H1 (cell line): ENCODE measurements at regions not wholly inside any gene's neighbourhood (a gene's known extent, or its start where the extent isn't known, plus 50 kb on each side); places are given as distances from the start of the nearest gene placed in this dataset.

Experiments
- CTCF ChIA-PET: fragments of 300-600 bp; sonication (Branson Sonifier 250); formaldehyde crosslinking; loops from one replicate; lab custom pipeline; 2021; ENCODE audit not compliant: partially characterized antibody; lab: Charles Lee
- POLR2A ChIA-PET: fragments of 300-600 bp; sonication (Branson Sonifier 250); formaldehyde crosslinking; loops from one replicate; lab custom pipeline; 2021; ENCODE audit warnings: inconsistent platforms; ENCODE audit not compliant: partially characterized antibody; lab: Charles Lee
- DNase-seq, 2 experiments: peaks; one replicate each; pipeline versions ENCODE4 v3.0.0 to v3.0.0-alpha.2; 2010 to 2022; ENCODE audit warnings: low spot score in 2 of 2, low read depth in 1 of 2, mixed read lengths in 1 of 2
- FAIRE-seq: peaks from 2 replicates; lab custom pipeline; 2011; peaks lifted over from hg19 to GRCh38; lab: Jason Lieb, UNC
- H2AFZ ChIP-seq: 2 replicates; pipeline ENCODE4 v1.8.1; 2012; ENCODE audit warnings: low read length, inconsistent platforms
- H2AK5ac ChIP-seq: 2 replicates; pipeline ENCODE4 v1.6.1; 2013; ENCODE audit warnings: low read depth, low read length
- H2BK120ac ChIP-seq: replicated peaks from 2 replicates; pipeline ENCODE3; 2013; ENCODE audit warnings: low read depth, low read length, inconsistent platforms
- H2BK12ac ChIP-seq: 2 replicates; pipeline ENCODE4 v1.6.1; 2013; ENCODE audit warnings: low read depth, low read length
- H2BK15ac ChIP-seq: 2 replicates; pipeline ENCODE4 v1.6.1; 2013; ENCODE audit warnings: low read length
- H2BK20ac ChIP-seq: 2 replicates; pipeline ENCODE4 v1.6.1; 2013; ENCODE audit warnings: low read length
- H2BK5ac ChIP-seq: 2 replicates; pipeline ENCODE4 v1.6.1; 2013; ENCODE audit warnings: low read depth, low read length
- H3K14ac ChIP-seq: 2 replicates; pipeline ENCODE4 v1.6.1; 2013; ENCODE audit warnings: inconsistent platforms; ENCODE audit not compliant: insufficient read length
- H3K18ac ChIP-seq: 2 replicates; pipeline ENCODE4 v1.6.1; 2013; ENCODE audit warnings: low read length; ENCODE audit errors: extremely low read depth
- H3K23ac ChIP-seq: 2 replicates; pipeline ENCODE4 v1.6.1; 2013; ENCODE audit warnings: inconsistent platforms; ENCODE audit not compliant: insufficient read length
- H3K23me2 ChIP-seq: 2 replicates; pipeline ENCODE4 v1.6.1; 2013; ENCODE audit warnings: low read depth, low read length
- H3K27ac ChIP-seq: 2 replicates; pipeline ENCODE4 v1.6.1; 2011; ENCODE audit warnings: low read depth, low read length, inconsistent platforms
- H3K27me3 ChIP-seq, 4 experiments: replicated peaks in 1 of 4; 1 replicate in 1 of 4; 2 replicates in 3 of 4; pipeline versions ENCODE4 v1.6.1 to v1.8.1; 2011 to 2013; ENCODE audit warnings: low read length in 3 of 4, mild to moderate bottlenecking in 3 of 4, inconsistent platforms in 2 of 4, mixed read lengths in 2 of 4, moderate library complexity in 1 of 4; ENCODE audit not compliant: control insufficient read depth in 3 of 4, insufficient read depth in 3 of 4; ENCODE audit errors: extremely low read depth in 1 of 4
- H3K36me3 ChIP-seq, 4 experiments: 2 replicates each; pipeline versions ENCODE4 v1.6.1 to v1.8.1; 2011 to 2013; ENCODE audit warnings: mild to moderate bottlenecking in 4 of 4, low read length in 3 of 4, moderate library complexity in 2 of 4, control low read depth in 1 of 4, inconsistent platforms in 1 of 4; ENCODE audit not compliant: insufficient read depth in 4 of 4, control insufficient read depth in 2 of 4
- H3K4ac ChIP-seq: replicated peaks from 2 replicates; pipeline ENCODE3; 2013; ENCODE audit warnings: low read length, low read depth, mixed read lengths, inconsistent platforms; ENCODE audit not compliant: insufficient read length
- H3K4me1 ChIP-seq, 4 experiments: replicated peaks in 1 of 4; 1 replicate in 1 of 4; 2 replicates in 3 of 4; pipeline versions ENCODE4 v1.6.1 to v1.8.1; 2011 to 2013; ENCODE audit warnings: low read length in 3 of 4, inconsistent platforms in 2 of 4, mixed read lengths in 1 of 4; ENCODE audit not compliant: insufficient read depth in 4 of 4, control insufficient read depth in 3 of 4
- H3K4me2 ChIP-seq, 2 experiments: 2 replicates each; pipeline versions ENCODE4 v1.6.1 to v1.8.1; 2011 to 2013; ENCODE audit warnings: low read depth in 2 of 2, low read length in 2 of 2, control low read depth in 1 of 2, inconsistent platforms in 1 of 2, mild to moderate bottlenecking in 1 of 2; ENCODE audit not compliant: insufficient read depth in 1 of 2
- H3K4me3 ChIP-seq, 4 experiments: fragments of 200-600, 300-600 bp in 1 of 4; sonication (generic), shearing (Covaris generic), sonication (Bioruptor Twin) in 1 of 4; 2 replicates each; pipeline versions ENCODE4 v1.5.1 to v1.8.1; 2011 to 2016; ENCODE audit warnings: low read length in 4 of 4, low read depth in 3 of 4, control low read depth in 2 of 4, inconsistent platforms in 2 of 4, mild to moderate bottlenecking in 2 of 4, mixed read lengths in 1 of 4, moderate library complexity in 1 of 4; ENCODE audit not compliant: insufficient read depth in 2 of 4; ENCODE audit errors: extremely low read depth in 1 of 4
- H3K56ac ChIP-seq: replicated peaks from 2 replicates; pipeline ENCODE3; 2013; ENCODE audit warnings: low read depth, mild to moderate bottlenecking, mixed read lengths, low read length, inconsistent platforms; ENCODE audit not compliant: insufficient read length
- H3K79me1 ChIP-seq: 2 replicates; pipeline ENCODE4 v1.6.1; 2013; ENCODE audit warnings: low read depth, low read length, control low read depth
- H3K79me2 ChIP-seq, 2 experiments: 2 replicates each; pipeline versions ENCODE4 v1.6.1 to v1.8.1; 2012 to 2013; ENCODE audit warnings: low read length in 2 of 2, mild to moderate bottlenecking in 2 of 2, inconsistent platforms in 1 of 2; ENCODE audit not compliant: insufficient read depth in 2 of 2, control insufficient read depth in 1 of 2
- H3K9ac ChIP-seq, 4 experiments: replicated peaks in 1 of 4; 1 replicate in 1 of 4; 2 replicates in 3 of 4; pipeline versions ENCODE4 v1.6.1 to v1.8.1; 2011 to 2013; ENCODE audit warnings: low read depth in 3 of 4, low read length in 3 of 4, control low read depth in 2 of 4, mild to moderate bottlenecking in 2 of 4, moderate library complexity in 2 of 4, inconsistent platforms in 1 of 4; ENCODE audit errors: extremely low read depth in 1 of 4
- H3K9me3 ChIP-seq, 2 experiments: 2 replicates each; pipeline versions ENCODE4 v1.6.1 to v1.8.1; 2012 to 2013; ENCODE audit warnings: mild to moderate bottlenecking in 2 of 2, moderate library complexity in 2 of 2, control low read depth in 1 of 2, inconsistent platforms in 1 of 2, low read depth in 1 of 2, low read length in 1 of 2, mixed read lengths in 1 of 2; ENCODE audit not compliant: insufficient read depth in 2 of 2
- H4K20me1 ChIP-seq, 2 experiments: replicated peaks in 1 of 2; 2 replicates each; pipeline versions ENCODE3 to v1.8.1; 2011 to 2013; ENCODE audit warnings: inconsistent platforms in 2 of 2, low read length in 2 of 2, mild to moderate bottlenecking in 1 of 2; ENCODE audit not compliant: insufficient read depth in 2 of 2, control insufficient read depth in 1 of 2
- H4K5ac ChIP-seq: 2 replicates; pipeline ENCODE4 v1.6.1; 2013; ENCODE audit warnings: low read length, low read depth, mixed read lengths, inconsistent platforms; ENCODE audit not compliant: insufficient read length
- H4K8ac ChIP-seq: 2 replicates; pipeline ENCODE4 v1.8.0; 2013; ENCODE audit warnings: mild to moderate bottlenecking, moderate library complexity, low read length, inconsistent platforms; ENCODE audit not compliant: insufficient read depth; ENCODE audit errors: extremely low read depth
- H4K91ac ChIP-seq: replicated peaks from 2 replicates; pipeline ENCODE3; 2013; ENCODE audit warnings: low read length, mixed read lengths, inconsistent platforms; ENCODE audit not compliant: insufficient read length
- EP300 ChIP-seq, 2 experiments: IDR thresholded peaks; 1 replicate in 1 of 2; 2 replicates in 1 of 2; pipeline ENCODE4 v1.6.1; 2011 to 2012; ENCODE audit warnings: low read depth in 2 of 2, low read length in 2 of 2, mild to moderate bottlenecking in 2 of 2, borderline replicate concordance in 1 of 2, inconsistent platforms in 1 of 2, moderate library complexity in 1 of 2
- YY1 ChIP-seq: IDR thresholded peaks from 2 replicates; pipeline ENCODE4 v1.6.1; 2011; ENCODE audit warnings: low read depth, mild to moderate bottlenecking, low read length
- WGBS, 2 experiments: shearing (Covaris generic) in 1 of 2; methylation state at CpG; one replicate each; pipeline versions ENCODE4 v1.1.6 to v1.1.7; 2013 to 2015; ENCODE audit warnings: low lambda C conversion rate in 2 of 2, mixed read lengths in 2 of 2, inconsistent platforms in 1 of 2, low coverage in 1 of 2, missing lambda C conversion rate in 1 of 2; ENCODE audit not compliant: insufficient replicate concordance in 2 of 2, insufficient coverage in 1 of 2, insufficient read length in 1 of 2; ENCODE audit errors: extremely low coverage in 1 of 2, missing lambda C conversion rate in 1 of 2; 5-methylcytosine and 5-hydroxymethylcytosine counted together

DNA sequence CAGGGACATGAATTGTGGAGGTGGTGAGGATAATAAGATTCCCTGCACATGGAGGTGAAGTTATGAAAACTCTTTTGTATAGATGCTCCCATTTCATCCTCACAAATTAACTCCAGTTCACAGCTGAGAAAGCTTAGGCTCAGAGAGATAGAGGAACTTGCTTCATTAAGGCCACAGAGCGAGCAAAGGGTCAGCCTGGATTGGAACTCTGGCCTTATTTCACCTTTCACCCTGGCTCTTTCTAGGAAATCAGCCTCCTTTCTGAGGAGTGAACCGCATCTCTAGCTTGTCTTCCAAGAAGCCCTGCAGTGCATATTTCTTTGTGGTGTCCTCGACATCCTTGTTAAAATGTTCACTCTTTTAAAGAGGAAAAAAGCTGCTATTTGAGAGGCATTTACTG is 58.0 kb upstream of the SLC25A26 start:
- H3K18ac ChIP-seq: no peak overlapping the region
- no peak overlapping the region for H3K9ac ChIP-seq
- H2AFZ ChIP-seq: no peak overlapping the region
- H3K23ac ChIP-seq: no peak overlapping the region
- DNase-seq (no peak), FAIRE-seq (no peak)
- H3K27ac ChIP-seq: no peak overlapping the region
- no peak overlapping the region for H2BK20ac ChIP-seq
- H4K20me1 ChIP-seq: no peaks in the 10 kb centered on the region
- no peak overlapping the region for H4K91ac ChIP-seq
- no peak overlapping the region for H2BK15ac ChIP-seq
- no peak overlapping the region for H2AK5ac ChIP-seq
- no peak overlapping the region for H4K8ac ChIP-seq
- H3K23me2 ChIP-seq: no peaks in the 10 kb centered on the region
- no peak overlapping the region for H3K4me3 ChIP-seq
- no peaks in the 10 kb centered on the region; a peak in 1 of 7 replicates for H3K27me3 ChIP-seq
- no peaks in the 10 kb centered on the region for H3K9me3 ChIP-seq
- no peak overlapping the region for H3K4ac ChIP-seq
- CTCF ChIA-PET: interaction anchor here (0.6 kb wide), 1 partner anchor 765 kb away, joined by 3 read pairs; no protein-coding TSS in a partner anchor
- H3K4me1 ChIP-seq: no peaks in the 10 kb centered on the region
- WGBS, 2 experiments: 84% methylated on average over 3 of the region's 3 CpGs; no CpG with 5 or more reads in 1 of the 2 experiments
- no peaks in the 10 kb centered on the region for H3K36me3 ChIP-seq
- H2BK120ac ChIP-seq: no peak overlapping the region
- H3K4me2 ChIP-seq: no peak overlapping the region
- no peaks in the 10 kb centered on the region for H3K79me1 ChIP-seq
- no peak overlapping the region for H2BK5ac ChIP-seq
- no peak overlapping the region for H4K5ac ChIP-seq
- H3K14ac ChIP-seq: no peak overlapping the region
- no peaks in the 10 kb centered on the region for H3K79me2 ChIP-seq
- no peak overlapping the region for H3K56ac ChIP-seq
- H2BK12ac ChIP-seq: no peak overlapping the region
- TF ChIP-seq EP300 (IDR thresholded peaks at IDR 0.05; ENCODE audit: borderline replicate concordance in 1 of 2, low read depth in 2 of 2, low read length in 2 of 2): no peak
- no peak for TF ChIP-seq YY1
- POLR2A ChIA-PET: no interaction called here
